ENCODE measurements at regions not wholly inside any gene's neighbourhood (a gene's known extent, or its start where the extent isn't known, plus 50 kb on each side); places are given as distances from the start of the nearest gene placed in this dataset.

DNA sequence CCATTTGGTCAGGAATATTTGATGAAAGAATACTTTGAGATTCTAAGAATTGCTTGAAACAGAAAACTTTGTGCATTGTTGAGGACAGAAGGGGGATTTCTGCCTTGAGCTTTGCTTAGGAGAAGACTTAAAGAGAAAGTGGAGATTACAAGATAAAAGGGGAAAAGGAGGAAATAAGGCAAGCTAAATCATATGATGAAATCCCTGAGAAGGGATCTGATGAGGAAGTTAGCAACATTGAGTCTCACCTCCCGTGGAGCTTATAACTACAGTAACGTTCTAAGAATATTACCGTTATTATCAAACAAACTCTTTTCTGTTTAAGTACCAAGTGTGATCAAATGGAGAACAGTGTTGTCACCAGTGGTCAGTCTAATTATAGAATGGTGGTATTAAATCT, 414.7 kb upstream of the NAALADL2 start:
- Histone ChIP-seq H3K27me3 (ENCODE audit: control insufficient read depth, insufficient read depth, low read length) (no peaks in the 10 kb centered on the region), H3K4me3 (replicated peaks in 1 of 4; ENCODE audit: control extremely low read depth in 1 of 4, insufficient read depth in 1 of 4, low read depth in 3 of 4, low read length in 4 of 4) (no peak overlapping the region), H2AFZ (ENCODE audit: low read length) (no peak overlapping the region), H3K36me3 (ENCODE audit: control insufficient read depth, insufficient read depth, low read length) (no peaks in the 10 kb centered on the region), H3K9ac (ENCODE audit: insufficient read depth, low read length) (no peak overlapping the region), H3K4me2 (ENCODE audit: extremely low read depth, insufficient read depth, low read length) (no peak overlapping the region), H3K4me1 (ENCODE audit: control insufficient read depth, extremely low read depth, insufficient read depth, low read length) (peaks cover 7% of the 10 kb centered on the region), H4K20me1 (ENCODE audit: control insufficient read depth, extremely low read depth, insufficient read depth, low read length) (no peaks in the 10 kb centered on the region), H3K9me3 (ENCODE audit: control insufficient read depth, insufficient read depth, low read depth, low read length) (no peaks in the 10 kb centered on the region), H3K79me2 (ENCODE audit: control insufficient read depth, insufficient read depth, low read length) (peaks cover 12% of the 10 kb centered on the region), H3K27ac (ENCODE audit: insufficient read depth, low read length) (no peak overlapping the region)
- no peak for TF ChIP-seq EZH2 (IDR thresholded peaks at IDR 0.05; ENCODE audit: low read length, missing control alignments)
- TF ChIP-seq, protein P1, sequence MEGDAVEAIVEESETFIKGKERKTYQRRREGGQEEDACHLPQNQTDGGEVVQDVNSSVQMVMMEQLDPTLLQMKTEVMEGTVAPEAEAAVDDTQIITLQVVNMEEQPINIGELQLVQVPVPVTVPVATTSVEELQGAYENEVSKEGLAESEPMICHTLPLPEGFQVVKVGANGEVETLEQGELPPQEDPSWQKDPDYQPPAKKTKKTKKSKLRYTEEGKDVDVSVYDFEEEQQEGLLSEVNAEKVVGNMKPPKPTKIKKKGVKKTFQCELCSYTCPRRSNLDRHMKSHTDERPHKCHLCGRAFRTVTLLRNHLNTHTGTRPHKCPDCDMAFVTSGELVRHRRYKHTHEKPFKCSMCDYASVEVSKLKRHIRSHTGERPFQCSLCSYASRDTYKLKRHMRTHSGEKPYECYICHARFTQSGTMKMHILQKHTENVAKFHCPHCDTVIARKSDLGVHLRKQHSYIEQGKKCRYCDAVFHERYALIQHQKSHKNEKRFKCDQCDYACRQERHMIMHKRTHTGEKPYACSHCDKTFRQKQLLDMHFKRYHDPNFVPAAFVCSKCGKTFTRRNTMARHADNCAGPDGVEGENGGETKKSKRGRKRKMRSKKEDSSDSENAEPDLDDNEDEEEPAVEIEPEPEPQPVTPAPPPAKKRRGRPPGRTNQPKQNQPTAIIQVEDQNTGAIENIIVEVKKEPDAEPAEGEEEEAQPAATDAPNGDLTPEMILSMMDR (conservative IDR thresholded peaks at IDR 0.05 in 1 of 2, IDR thresholded peaks at IDR 0.05 in 1 of 2; ENCODE audit: low read depth in 1 of 2, low read length in 2 of 2), result no peak
- no peak for DNase-seq (ENCODE audit: low read depth in 2 of 2)

DNA sequence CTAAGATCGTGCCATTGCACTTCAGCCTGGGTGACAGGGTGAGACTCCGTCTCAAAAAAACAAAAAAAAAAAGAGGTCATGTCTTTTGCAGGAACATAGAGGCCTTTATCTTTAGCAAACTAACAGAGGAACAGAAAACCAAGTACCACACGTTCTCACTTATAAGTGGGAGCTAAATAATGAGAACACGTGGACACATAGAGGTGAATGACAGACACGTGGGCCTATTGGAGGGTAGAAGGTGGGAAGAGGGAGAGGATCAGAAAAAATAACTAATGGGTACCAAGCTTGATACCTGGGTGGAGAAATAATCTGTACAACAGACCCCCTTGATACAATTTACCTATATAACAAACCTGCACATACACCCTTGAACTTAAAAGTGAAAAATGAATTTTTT, 401.4 kb upstream of the NAALADL2 start:
- no peak overlapping the region for H3K4me3 ChIP-seq (replicated peaks in 1 of 4; ENCODE audit: control extremely low read depth in 1 of 4, insufficient read depth in 1 of 4, low read depth in 3 of 4, low read length in 4 of 4)
- no peak overlapping the region for H3K27ac ChIP-seq (ENCODE audit: insufficient read depth, low read length)
- TF ChIP-seq EZH2 (IDR thresholded peaks at IDR 0.05; ENCODE audit: low read length, missing control alignments), result no peak
- TF ChIP-seq, protein P1 (conservative IDR thresholded peaks at IDR 0.05 in 1 of 2, IDR thresholded peaks at IDR 0.05 in 1 of 2; ENCODE audit: low read depth in 1 of 2, low read length in 2 of 2), result no peak
- H2AFZ ChIP-seq (ENCODE audit: low read length), result no peak overlapping the region
- no peaks in the 10 kb centered on the region for H4K20me1 ChIP-seq (ENCODE audit: control insufficient read depth, extremely low read depth, insufficient read depth, low read length)
- H3K27me3 ChIP-seq (ENCODE audit: control insufficient read depth, insufficient read depth, low read length), result no peaks in the 10 kb centered on the region
- H3K4me1 ChIP-seq (ENCODE audit: control insufficient read depth, extremely low read depth, insufficient read depth, low read length), result no peaks in the 10 kb centered on the region
- no peak overlapping the region for H3K9ac ChIP-seq (ENCODE audit: insufficient read depth, low read length)
- H3K36me3 ChIP-seq (ENCODE audit: control insufficient read depth, insufficient read depth, low read length), result no peaks in the 10 kb centered on the region
- H3K4me2 ChIP-seq (ENCODE audit: extremely low read depth, insufficient read depth, low read length), result no peak overlapping the region
- no peaks in the 10 kb centered on the region for H3K9me3 ChIP-seq (ENCODE audit: control insufficient read depth, insufficient read depth, low read depth, low read length)
- no peak for DNase-seq (ENCODE audit: low read depth in 2 of 2)
- H3K79me2 ChIP-seq (ENCODE audit: control insufficient read depth, insufficient read depth, low read length), result no peaks in the 10 kb centered on the region

DNA sequence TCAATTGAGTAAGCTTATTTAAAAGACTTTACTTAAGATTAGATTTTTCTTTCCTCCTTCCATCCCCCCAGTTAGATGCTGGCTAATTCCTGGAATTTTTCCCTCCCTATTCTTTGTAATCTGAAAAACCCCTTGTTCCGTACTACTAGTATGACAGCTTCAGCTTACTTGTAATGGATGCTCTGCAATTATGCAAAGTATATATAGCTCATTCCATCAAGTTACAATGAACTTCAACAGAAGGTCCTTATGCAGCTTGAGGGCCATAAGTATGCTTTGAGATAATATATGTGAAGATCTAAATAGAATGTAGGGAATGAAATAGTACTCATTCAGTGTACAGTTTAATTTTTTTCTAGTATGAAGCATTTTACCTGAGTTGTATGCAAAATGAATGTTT, 398.3 kb upstream of the NAALADL2 start:
- no peaks in the 10 kb centered on the region for H3K9me3 ChIP-seq (ENCODE audit: control insufficient read depth, insufficient read depth, low read depth, low read length)
- H3K4me2 ChIP-seq (ENCODE audit: extremely low read depth, insufficient read depth, low read length), result no peak overlapping the region
- no peaks in the 10 kb centered on the region for H3K36me3 ChIP-seq (ENCODE audit: control insufficient read depth, insufficient read depth, low read length)
- H3K4me1 ChIP-seq (ENCODE audit: control insufficient read depth, extremely low read depth, insufficient read depth, low read length), result no peaks in the 10 kb centered on the region
- H3K27ac ChIP-seq (ENCODE audit: insufficient read depth, low read length), result no peak overlapping the region
- DNase-seq (ENCODE audit: low read depth in 2 of 2), result peak in 1 of 2 donors; percentile 9
- no peak overlapping the region for H3K4me3 ChIP-seq (replicated peaks in 1 of 4; ENCODE audit: control extremely low read depth in 1 of 4, insufficient read depth in 1 of 4, low read depth in 3 of 4, low read length in 4 of 4)
- H2AFZ ChIP-seq (ENCODE audit: low read length), result no peak overlapping the region
- H3K9ac ChIP-seq (ENCODE audit: insufficient read depth, low read length), result no peak overlapping the region
- H3K79me2 ChIP-seq (ENCODE audit: control insufficient read depth, insufficient read depth, low read length), result no peaks in the 10 kb centered on the region
- no peaks in the 10 kb centered on the region for H4K20me1 ChIP-seq (ENCODE audit: control insufficient read depth, extremely low read depth, insufficient read depth, low read length)
- H3K27me3 ChIP-seq (ENCODE audit: control insufficient read depth, insufficient read depth, low read length), result no peaks in the 10 kb centered on the region
- TF ChIP-seq, protein P1 (conservative IDR thresholded peaks at IDR 0.05 in 1 of 2, IDR thresholded peaks at IDR 0.05 in 1 of 2; ENCODE audit: low read depth in 1 of 2, low read length in 2 of 2), result no peak
- no peak for TF ChIP-seq EZH2 (IDR thresholded peaks at IDR 0.05; ENCODE audit: low read length, missing control alignments)

Measured in fibroblast of lung (primary cell).